Posterior vena cava (tissue), 2 donors: ENCODE measurements at regions not wholly inside any gene's neighbourhood (a gene's known extent, or its start where the extent isn't known, plus 50 kb on each side); places are given as distances from the start of the nearest gene placed in this dataset.

Experiments
- DNase-seq: peaks from one replicate; pipeline ENCODE4 v3.0.0-alpha.2; 2020; ENCODE audit warnings: low spot score
- intact Hi-C, 2 donors: fragments of 100-400 bp; cut with DNase I; formaldehyde crosslinking; loops; one replicate each; pipeline versions ENCODE4 v1.14.1 to v1.14.2; 2022 to 2023
- donor health status: DM: yes; HTN: yes; CAD: no.
- donor health status: DM: yes; HTN: yes; CAD: no.

- no peak for DNase-seq
These were observed 192.4 kb downstream of the TMX1 start for GRCh38 chr14:51432302-51432948.

GRCh38 chr14:51436630-51437029, 196.6 kb downstream of the TMX1 start:
- intact Hi-C loops, result no loop called here
- no peak for DNase-seq

More at GRCh38 chr14:51432302-51432948, 192.4 kb downstream of the TMX1 start:
- intact Hi-C loops, result no loop called here

GRCh38 chr14:51439896-51440295, 199.8 kb downstream of the TMX1 start:
- intact Hi-C loops, result no loop called here
- no peak for DNase-seq

GRCh38 chr14:51441001-51441400, 201.0 kb downstream of the TMX1 start:
- intact Hi-C loops, result no loop called here

GRCh38 chr14:51442513-51443175, 202.6 kb downstream of the TMX1 start:
- no peak for DNase-seq

More at GRCh38 chr14:51441001-51441400, 201.0 kb downstream of the TMX1 start:
- DNase-seq, result no peak

GRCh38 chr14:51443195-51444018, 203.4 kb downstream of the TMX1 start:
- intact Hi-C loops, result no loop called here
- DNase-seq, result no peak

More at GRCh38 chr14:51442513-51443175, 202.6 kb downstream of the TMX1 start:
- intact Hi-C loops, result no loop called here

GRCh38 chr14:51444353-51445000, 204.4 kb downstream of the TMX1 start:
- intact Hi-C loops, result no loop called here
- no peak for DNase-seq

GRCh38 chr14:51445001-51445390, 204.9 kb downstream of the TMX1 start:
- no peak for DNase-seq
- intact Hi-C loops, result no loop called here

GRCh38 chr14:51446771-51447170, 204.9 kb upstream of the FRMD6 start:
- no peak for DNase-seq
- intact Hi-C loops, result no loop called here

GRCh38 chr14:51447411-51447810, 204.3 kb upstream of the FRMD6 start:
- intact Hi-C loops, result no loop called here
- no peak for DNase-seq

GRCh38 chr14:51448831-51449670, 202.7 kb upstream of the FRMD6 start:
- DNase-seq, result no peak
- intact Hi-C loops, result no loop called here

- DNase-seq, result no peak
- intact Hi-C loops, result no loop called here
These were observed 202.0 kb upstream of the FRMD6 start for GRCh38 chr14:51449681-51450080.

GRCh38 chr14:51451561-51451960, 200.1 kb upstream of the FRMD6 start:
- intact Hi-C loops, result no loop called here

GRCh38 chr14:51453869-51454268, 197.8 kb upstream of the FRMD6 start:
- no peak for DNase-seq
- intact Hi-C loops, result no loop called here

More at GRCh38 chr14:51451561-51451960, 200.1 kb upstream of the FRMD6 start:
- DNase-seq, result no peak

GRCh38 chr14:51454351-51454750, 197.4 kb upstream of the FRMD6 start:
- DNase-seq, result no peak
- intact Hi-C loops, result no loop called here

- DNase-seq, result no peak
- intact Hi-C loops, result no loop called here
These were observed 196.5 kb upstream of the FRMD6 start for GRCh38 chr14:51455041-51455835.

- no peak for DNase-seq
- intact Hi-C loops, result no loop called here
These were observed 193.7 kb upstream of the FRMD6 start for GRCh38 chr14:51457843-51458562.
